Kidney (tissue), 13 donors: ENCODE measurements at regions not wholly inside any gene's neighbourhood (a gene's known extent, or its start where the extent isn't known, plus 50 kb on each side); places are given as distances from the start of the nearest gene placed in this dataset.
A peak's percentile ranks its signal among the peaks of the same experiment; 100 is the strongest.

Experiments used
- DNase-seq, 5 donors: peaks; one replicate each; pipeline ENCODE4 v3.0.0-alpha.2; 2013 to 2020
- FAIRE-seq: peaks from 2 replicates; lab custom pipeline; 2012; peaks lifted over from hg19 to GRCh38; lab: Jason Lieb, UNC
- H3K27ac ChIP-seq, 2 donors: one replicate each; pipeline ENCODE4 v1.7.0; 2013; ENCODE audit warnings: low read depth in 2 of 2, low read length in 2 of 2, inconsistent platforms in 1 of 2
- H3K27me3 ChIP-seq: one replicate; pipeline ENCODE4 v1.7.1; 2013; ENCODE audit warnings: low read length, inconsistent platforms; ENCODE audit not compliant: control insufficient read depth, insufficient read depth
- H3K36me3 ChIP-seq, 3 donors: one replicate each; pipeline versions ENCODE4 v1.7.0 to v1.7.1; 2013; ENCODE audit warnings: low read length in 3 of 3, control low read depth in 1 of 3, inconsistent platforms in 1 of 3; ENCODE audit not compliant: insufficient read depth in 3 of 3, control insufficient read depth in 2 of 3
- H3K4me1 ChIP-seq, 3 donors: one replicate each; pipeline versions ENCODE4 v1.7.0 to v1.7.1; 2013; ENCODE audit warnings: low read length in 3 of 3, inconsistent platforms in 1 of 3, low read depth in 1 of 3; ENCODE audit not compliant: control insufficient read depth in 2 of 3, insufficient read depth in 2 of 3
- H3K4me3 ChIP-seq, 3 donors: one replicate each; pipeline versions ENCODE4 v1.7.0 to v1.8.1; 2013; ENCODE audit warnings: low read length in 3 of 3, control low read depth in 1 of 3, inconsistent platforms in 1 of 3
- H3K9ac ChIP-seq, 3 donors: one replicate each; pipeline versions ENCODE4 v1.7.0 to v1.7.1; 2013; ENCODE audit warnings: low read length in 3 of 3, control low read depth in 1 of 3, inconsistent platforms in 1 of 3
- H3K9me3 ChIP-seq, 3 donors: one replicate each; pipeline versions ENCODE4 v1.7.0 to v1.7.1; 2013; ENCODE audit warnings: low read length in 3 of 3, control low read depth in 1 of 3, inconsistent platforms in 1 of 3; ENCODE audit not compliant: control insufficient read depth in 2 of 3, insufficient read depth in 1 of 3
- CTCF ChIP-seq: IDR thresholded peaks from 3 replicates; pipeline ENCODE4 v1.5.1; 2012; ENCODE audit warnings: mild to moderate bottlenecking, moderate library complexity, borderline replicate concordance; ENCODE audit not compliant: insufficient read depth; ENCODE audit errors: extremely low read depth
- intact Hi-C: fragments of 100-400 bp; cut with DNase I; formaldehyde crosslinking; loops from one replicate; pipeline ENCODE4 v1.11.1; 2022
- donor health status: control.
- donor health status: control.
- donor health status: control.
- donor health status: control.
- donor health status: control.
- donor health status: DM: yes; HTN: yes; CAD: no.
- donor health status: Normal renal cell carcinoma (clear cell type).

GRCh38 chrX:84924624-84925023 lies 79.1 kb upstream of the APOOL start:
- Histone ChIP-seq H3K36me3 (no peaks in the 10 kb centered on the region), H3K4me3 (no peak overlapping the region), H3K9me3 (no peaks in the 10 kb centered on the region), H3K4me1 (no peaks in the 10 kb centered on the region), H3K27me3 (no peaks in the 10 kb centered on the region), H3K27ac (no peak overlapping the region), H3K9ac (no peak overlapping the region)
- no peak for FAIRE-seq
- intact Hi-C loops = no loop called here
- DNase-seq = no peak
- TF ChIP-seq CTCF = no peak

- intact Hi-C loops = no loop called here
- no peaks in the 10 kb centered on the region for H3K4me1 ChIP-seq
- no peak for TF ChIP-seq CTCF
- no peaks in the 10 kb centered on the region for H3K9me3 ChIP-seq
- FAIRE-seq = peak; percentile 8
- no peaks in the 10 kb centered on the region for H3K27me3 ChIP-seq
- H3K9ac ChIP-seq = no peak overlapping the region
- H3K27ac ChIP-seq = no peak overlapping the region
- H3K36me3 ChIP-seq = no peaks in the 10 kb centered on the region
- no peak for DNase-seq
- H3K4me3 ChIP-seq = no peak overlapping the region
These were observed 70.9 kb upstream of the APOOL start for GRCh38 chrX:84932814-84933213.

GRCh38 chrX:84933956-84934556 lies 69.6 kb upstream of the APOOL start:
- Histone ChIP-seq H3K4me3 (no peak overlapping the region), H3K9ac (no peak overlapping the region), H3K27ac (no peak overlapping the region), H3K36me3 (no peaks in the 10 kb centered on the region), H3K9me3 (no peaks in the 10 kb centered on the region), H3K27me3 (no peaks in the 10 kb centered on the region), H3K4me1 (no peaks in the 10 kb centered on the region)
- intact Hi-C loops = no loop called here
- no peak for TF ChIP-seq CTCF
- no peak for FAIRE-seq
- no peak for DNase-seq
